ENCODE measurements at regions not wholly inside any gene's neighbourhood (a gene's known extent, or its start where the extent isn't known, plus 50 kb on each side); places are given as distances from the start of the nearest gene placed in this dataset.

- no peak for DNase-seq (ENCODE audit: low spot score)
Observed at GRCh38 chr15:62472616-62473299, 307.7 kb upstream of the C2CD4B start.

GRCh38 chr15:62474021-62474770, 309.1 kb upstream of the C2CD4B start:
- no peak for DNase-seq (ENCODE audit: low spot score)

- no peak for DNase-seq (ENCODE audit: low spot score)
Observed at GRCh38 chr15:62474771-62475124, 309.7 kb upstream of the C2CD4B start.

DNA sequence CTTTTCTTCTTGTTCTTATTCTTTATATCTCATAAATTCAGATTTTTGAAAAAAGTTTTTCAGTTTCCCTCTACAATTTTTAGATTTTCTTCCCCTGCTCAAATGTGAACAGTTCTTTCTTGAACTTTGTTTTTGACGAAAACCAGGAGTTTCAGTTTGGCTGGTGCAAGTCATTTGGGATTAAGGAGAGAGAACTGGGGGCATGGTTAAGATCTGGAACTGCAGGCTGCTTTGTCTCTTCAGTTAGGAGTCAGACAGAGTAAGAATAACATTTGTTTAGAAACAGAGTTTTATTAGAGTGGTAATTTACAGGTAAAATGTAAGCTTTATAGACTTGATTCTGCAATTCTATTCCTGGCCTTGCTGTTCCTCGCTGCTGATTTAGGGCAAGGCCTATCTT, 310.5 kb upstream of the C2CD4B start:
- DNase-seq (ENCODE audit: low spot score), result no peak

DNA sequence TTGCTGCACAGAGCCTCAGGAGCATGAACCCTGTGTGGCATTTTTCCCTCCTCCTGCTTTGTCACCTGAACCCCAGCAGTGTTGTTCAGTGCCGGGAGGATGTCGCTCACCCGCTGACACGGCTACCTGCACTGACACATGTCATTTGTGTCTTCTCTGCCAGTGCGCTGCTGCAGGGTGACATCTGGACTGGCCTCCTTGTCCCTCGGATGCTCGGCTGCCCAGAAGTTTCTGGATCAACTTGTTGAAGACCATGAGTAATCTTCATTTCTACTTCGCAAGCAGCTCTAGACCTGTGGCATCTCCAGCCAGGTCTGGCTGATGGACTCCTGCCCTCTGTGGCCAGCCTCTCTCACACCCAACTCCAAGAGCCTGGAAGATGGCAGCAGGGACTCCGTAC, 311.1 kb upstream of the C2CD4B start:
- no peak for DNase-seq (ENCODE audit: low spot score)

DNA sequence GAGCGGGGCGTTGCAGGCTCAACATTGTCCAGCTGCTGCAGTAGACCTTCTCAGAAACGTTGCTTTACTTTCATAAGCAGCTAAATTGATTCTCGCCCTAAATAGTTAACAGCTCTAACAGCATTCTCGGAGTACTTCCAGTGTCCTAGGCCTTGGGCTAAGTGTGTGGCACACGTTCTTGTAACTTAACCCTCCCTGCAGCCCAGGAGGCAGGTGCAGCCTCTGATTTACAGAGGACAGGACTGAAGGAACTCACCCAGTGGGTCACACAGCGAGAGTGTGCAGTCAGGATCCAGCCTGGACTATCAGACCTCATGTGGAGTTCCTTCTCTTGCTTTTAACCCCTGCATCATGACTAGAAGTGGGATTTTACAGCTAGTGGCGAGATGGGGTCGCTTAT, 312.8 kb upstream of the C2CD4B start:
- DNase-seq (ENCODE audit: low spot score), result no peak

GRCh38 chr15:62482785-62483429, 317.8 kb upstream of the C2CD4B start:
- peak; percentile 41 for DNase-seq (ENCODE audit: low spot score)

DNA sequence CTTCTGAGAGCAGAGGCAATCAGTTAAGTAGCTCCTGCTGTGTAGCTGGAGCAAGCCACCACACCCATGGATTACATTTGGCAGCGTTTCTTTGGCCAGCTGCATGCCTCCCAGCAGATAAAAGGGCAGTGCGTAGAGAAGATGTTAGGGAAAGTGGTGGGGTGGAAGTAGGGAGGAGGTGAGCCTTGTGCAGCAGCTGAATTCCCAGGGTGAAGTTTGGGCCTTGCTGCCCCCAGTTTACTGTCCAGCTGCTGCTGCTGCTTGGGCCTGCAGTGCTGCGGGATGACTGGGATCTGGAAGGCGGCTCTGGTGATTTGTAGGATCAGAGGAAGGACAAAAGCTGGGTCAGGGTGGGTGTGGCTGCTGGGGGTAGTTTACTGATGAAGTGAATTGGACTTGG, 318.7 kb upstream of the C2CD4B start:
- no peak for DNase-seq (ENCODE audit: low spot score)

- DNase-seq (ENCODE audit: low spot score), result no peak
Observed at GRCh38 chr15:62485170-62485720, 320.2 kb upstream of the C2CD4B start.

DNA sequence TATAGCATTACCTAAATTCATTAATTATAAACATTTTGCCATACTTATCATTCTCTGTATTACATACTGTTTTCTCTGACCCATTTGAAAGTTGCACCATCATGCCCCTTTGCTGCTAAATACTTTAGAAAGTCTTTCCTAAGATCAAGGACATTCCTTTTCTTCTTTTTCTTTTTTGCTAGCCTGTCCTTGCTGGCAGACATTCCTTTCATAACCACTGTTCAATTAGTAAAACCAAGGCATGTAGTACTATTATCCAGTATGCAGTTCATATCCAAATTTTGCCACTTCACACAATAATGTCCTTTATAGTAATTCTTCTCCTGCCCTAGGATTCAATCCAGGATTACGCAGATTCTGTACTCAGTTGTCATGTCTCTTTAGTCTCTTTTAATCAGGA, 321.0 kb upstream of the C2CD4B start:
- no peak for DNase-seq (ENCODE audit: low spot score)

GRCh38 chr15:62488387-62488786, 323.3 kb upstream of the C2CD4B start:
- DNase-seq (ENCODE audit: low spot score), result no peak

GRCh38 chr15:62491642-62492041, 326.6 kb upstream of the C2CD4B start:
- no peak for DNase-seq (ENCODE audit: low spot score)

DNA sequence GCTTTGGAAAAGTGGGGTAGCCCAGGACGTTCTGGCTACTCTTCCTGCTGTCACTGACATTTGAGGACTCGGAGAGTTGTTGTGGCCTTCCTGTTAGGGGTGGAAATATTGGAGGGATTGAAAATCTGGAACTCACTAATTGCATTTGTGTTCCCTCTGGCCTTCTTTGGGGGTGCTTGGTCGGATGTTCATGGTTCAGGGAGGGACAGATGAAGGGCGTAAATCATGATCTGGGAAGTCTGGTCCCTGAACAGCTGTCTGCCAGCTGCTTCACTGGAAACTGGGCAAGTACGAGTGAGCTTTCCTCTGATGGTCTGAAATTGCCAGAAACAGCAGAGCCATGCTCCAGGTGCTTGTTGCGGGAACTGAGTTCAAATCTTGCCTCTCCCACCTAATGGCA, 327.8 kb upstream of the C2CD4B start:
- DNase-seq (ENCODE audit: low spot score), result no peak

DNA sequence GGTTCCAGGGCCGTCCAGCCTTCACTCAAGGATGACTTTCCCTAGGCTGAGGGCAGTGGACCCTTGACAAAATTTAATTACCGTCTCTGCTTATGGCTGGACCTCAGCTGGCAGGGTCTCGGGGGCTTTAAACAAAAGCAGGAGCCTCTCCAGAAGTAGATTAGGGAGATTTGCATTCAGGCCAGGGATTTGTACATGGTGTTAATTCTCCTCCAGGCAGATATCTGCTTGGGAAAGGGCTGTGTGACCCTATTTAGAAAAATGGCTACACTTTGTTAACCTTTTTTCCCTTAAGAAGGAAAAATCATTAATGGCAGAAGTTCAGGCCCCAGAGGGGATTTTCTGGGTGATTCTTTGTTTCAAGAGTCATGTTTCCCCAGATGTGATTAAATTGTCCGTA, 329.1 kb upstream of the C2CD4B start:
- DNase-seq (ENCODE audit: low spot score), result no peak

GRCh38 chr15:62495670-62496614, 330.9 kb upstream of the C2CD4B start:
- no peak for DNase-seq (ENCODE audit: low spot score)

- DNase-seq (ENCODE audit: low spot score), result no peak
Observed at GRCh38 chr15:62497356-62497755, 332.3 kb upstream of the C2CD4B start.

DNA sequence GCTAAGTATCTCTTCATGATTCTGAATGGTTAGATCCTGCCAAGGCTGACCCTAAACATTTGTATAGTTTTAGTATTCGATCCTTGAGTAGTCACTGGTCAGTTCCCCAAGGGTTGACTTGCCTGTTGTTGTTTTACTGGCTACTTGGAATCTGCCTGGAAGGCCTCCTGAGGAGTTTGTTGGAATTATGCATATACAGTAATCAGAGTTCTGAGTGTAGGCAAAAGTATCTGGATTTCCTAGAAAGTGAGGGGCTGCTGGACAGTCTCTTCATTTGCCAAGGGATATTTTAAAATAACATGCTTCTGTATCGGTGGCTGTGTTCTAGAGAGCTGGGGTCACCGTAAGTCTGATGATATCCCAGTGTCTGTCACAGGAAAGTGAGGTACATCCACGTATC, 333.2 kb upstream of the C2CD4B start:
- no peak for DNase-seq (ENCODE audit: low spot score)

DNA sequence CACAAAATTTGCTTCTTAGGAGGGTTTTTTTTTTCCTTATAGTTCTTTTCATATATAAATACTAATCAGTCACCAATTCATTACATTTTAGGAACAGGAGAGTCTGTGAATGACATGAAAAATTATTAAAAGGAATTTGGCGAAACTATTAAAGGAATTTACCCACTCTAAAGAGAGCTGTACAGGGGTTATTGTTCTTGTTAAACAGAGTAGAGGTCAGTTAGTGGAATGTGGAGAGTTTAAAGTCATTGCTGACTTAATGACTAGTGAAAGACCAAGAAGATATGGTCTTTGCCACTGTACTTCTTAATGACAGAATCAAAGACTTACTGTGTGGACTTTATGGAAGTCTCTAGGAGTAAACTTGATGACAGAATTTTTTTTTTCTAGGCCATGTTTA, 333.6 kb upstream of the C2CD4B start:
- DNase-seq (ENCODE audit: low spot score), result no peak

GRCh38 chr15:62500325-62500724, 335.2 kb upstream of the C2CD4B start:
- DNase-seq (ENCODE audit: low spot score), result no peak

- no peak for DNase-seq (ENCODE audit: low spot score)
Observed at GRCh38 chr15:62502451-62502850, 337.4 kb upstream of the C2CD4B start.

DNA sequence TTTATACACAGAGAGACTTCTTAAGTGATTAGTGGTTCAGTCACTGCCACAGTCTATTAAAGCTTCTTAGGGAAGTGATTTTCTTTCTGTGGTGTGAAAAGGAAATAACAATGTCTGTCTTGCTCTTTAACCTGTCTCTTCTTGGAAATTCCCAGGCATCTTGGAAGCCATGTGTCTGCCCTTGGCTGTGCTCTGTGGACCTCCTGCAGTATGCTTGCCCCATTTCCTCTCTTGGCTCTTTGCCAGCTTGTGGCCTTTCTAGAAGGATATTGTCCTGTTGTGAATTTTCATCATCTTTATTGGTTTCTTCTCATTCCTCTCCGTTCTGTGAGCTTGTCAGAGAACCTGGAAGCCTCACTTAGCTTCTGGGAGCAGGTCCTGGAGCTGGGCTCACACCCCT, 338.4 kb upstream of the C2CD4B start:
- DNase-seq (ENCODE audit: low spot score), result no peak

GRCh38 chr15:62505762-62506161, 340.7 kb upstream of the C2CD4B start:
- DNase-seq (ENCODE audit: low spot score), result no peak

All from germinal center (tissue), 1 donor.